ENCODE measurements at regions not wholly inside any gene's neighbourhood (a gene's known extent, or its start where the extent isn't known, plus 50 kb on each side); places are given as distances from the start of the nearest gene placed in this dataset.
"Not testable (repeated sequence)": the region's sequence is repeated elsewhere in the genome, so short reads cannot be mapped to it uniquely, and the experiment has no call there.

DNA sequence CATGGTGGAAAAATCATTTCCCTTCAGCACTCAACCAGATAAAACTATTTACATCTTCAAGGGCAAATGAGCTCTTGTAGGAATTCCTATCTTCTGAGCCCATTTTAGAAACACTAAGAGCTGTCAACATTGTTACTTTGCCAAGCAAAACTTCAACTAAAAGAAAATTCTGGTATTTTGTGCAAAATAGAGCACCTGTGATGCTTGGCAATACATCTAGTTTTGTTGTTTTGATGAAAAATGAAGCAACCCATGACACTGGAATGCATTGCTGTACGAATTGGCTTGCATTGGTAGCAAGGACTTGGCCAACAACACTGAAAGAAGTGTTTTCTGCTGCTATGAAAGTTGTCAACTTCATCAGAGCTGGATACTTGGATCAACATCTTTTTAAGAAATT is 194.4 kb downstream of the COX18 start:
- DNase-seq = no peak

DNA sequence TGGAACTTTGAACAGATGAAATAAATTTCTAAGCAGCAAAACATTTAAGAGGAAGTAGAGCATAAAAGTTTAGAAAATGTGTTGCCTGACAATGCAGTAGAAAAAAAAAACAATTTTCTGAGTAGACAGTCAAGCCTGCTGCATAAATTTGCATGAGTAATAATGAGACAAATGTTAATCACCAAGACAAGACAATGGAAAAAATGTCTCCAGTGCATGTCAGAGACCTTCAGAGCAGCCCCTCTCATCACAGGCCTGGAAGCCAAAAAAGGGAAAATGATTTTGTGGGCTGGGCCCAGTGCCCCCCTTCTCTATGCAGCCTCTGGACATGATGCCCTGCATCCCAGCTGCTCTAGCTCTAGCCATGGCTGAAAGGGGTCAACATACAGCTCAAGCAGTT is 204.6 kb downstream of the COX18 start:
- DNase-seq = no peak

DNA sequence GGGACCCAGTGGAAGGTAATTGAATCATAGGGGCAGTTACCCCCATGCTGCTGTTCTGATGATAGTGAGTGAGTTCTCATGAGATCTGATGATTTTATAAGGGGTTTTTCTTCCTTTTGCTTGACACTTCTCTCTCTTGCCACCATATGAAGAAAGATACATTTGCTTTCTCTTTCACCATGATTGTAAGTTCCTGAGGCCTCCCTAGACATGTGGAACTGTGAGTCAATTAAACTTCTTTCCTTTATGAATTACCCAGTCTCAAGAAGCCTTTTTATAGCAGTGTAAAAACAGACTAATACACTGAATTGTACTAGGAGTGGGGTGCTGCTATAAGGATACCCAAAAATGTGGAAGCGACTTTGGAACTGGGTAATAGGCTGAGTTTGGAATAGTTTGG is 205.2 kb downstream of the COX18 start:
- DNase-seq = not testable (repeated sequence)

DNA sequence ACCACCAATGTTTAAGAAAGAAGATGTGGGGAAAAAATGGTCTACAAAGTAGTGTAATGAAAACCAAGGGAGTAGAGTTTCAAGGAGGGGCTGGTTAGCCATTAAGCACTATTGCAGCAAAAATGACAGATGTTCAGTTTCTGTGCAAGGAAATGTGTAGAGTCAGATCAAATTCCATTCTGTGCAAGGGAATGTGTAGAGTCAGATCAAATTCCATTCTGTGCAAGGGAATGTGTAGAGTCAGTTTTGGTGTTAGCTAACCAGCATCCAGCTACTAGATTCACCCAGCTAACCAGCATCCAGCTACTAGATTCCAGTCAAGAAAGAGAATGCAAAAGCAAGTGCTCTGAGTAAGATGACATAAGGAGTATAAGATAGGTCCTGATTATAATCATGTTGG is 208.8 kb downstream of the COX18 start:
- no peak for DNase-seq

DNA sequence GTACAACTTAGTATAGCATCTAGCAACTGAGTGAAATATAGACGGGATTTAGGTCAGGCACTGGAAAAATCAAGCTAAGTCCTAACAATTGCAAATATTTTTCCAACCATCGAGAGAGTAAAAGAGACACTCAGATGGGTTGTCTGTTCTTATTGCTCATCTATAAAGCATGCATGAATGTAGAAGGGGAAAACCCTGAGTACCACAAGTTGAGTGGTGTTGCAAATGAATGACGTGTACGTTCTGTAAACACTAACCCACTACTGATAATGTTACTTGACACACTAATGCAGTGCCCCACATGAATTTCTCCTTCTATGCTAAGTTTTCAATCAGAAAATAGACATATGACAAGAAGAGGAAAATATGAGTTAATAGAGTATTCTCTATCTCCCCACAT is 211.2 kb downstream of the COX18 start:
- no peak for DNase-seq

DNA sequence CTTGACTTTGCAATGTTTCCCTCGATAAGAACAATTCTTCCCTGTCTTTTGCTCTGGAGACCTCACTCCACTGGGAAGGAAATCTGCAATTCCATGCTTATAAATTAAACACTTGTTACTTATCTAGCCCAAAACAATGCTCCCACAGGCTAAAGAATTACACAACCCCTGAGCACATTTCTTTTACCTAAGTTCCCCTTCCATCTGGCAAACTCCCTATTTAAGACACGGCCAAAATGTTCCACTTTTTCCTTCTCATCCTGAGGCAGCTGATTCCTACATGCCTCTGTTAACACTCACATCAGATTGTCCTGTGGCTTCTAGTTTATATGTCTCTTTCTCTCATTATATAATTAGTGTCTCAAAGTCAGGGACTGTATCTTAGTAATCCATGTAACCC is 211.7 kb downstream of the COX18 start:
- no peak for DNase-seq

DNA sequence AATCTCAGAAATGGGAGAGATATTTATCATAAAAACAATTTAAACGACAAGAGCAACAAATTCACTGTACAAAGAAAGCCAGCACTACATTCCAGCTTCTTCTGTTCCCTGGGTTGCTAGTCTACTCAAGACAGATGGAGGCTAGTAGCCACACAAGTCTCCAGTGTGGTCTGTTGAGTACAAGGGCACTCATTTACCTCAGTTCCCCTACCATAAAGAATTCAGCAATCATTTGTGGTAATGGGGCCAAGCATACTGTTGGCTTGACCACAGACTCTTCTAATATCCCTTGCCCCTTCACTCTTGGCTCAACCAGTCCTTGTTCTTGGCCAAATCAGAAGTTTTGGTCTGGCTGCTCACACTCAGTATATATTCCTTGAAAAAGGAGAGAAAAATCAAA is 212.3 kb downstream of the COX18 start:
- no peak for DNase-seq

DNA sequence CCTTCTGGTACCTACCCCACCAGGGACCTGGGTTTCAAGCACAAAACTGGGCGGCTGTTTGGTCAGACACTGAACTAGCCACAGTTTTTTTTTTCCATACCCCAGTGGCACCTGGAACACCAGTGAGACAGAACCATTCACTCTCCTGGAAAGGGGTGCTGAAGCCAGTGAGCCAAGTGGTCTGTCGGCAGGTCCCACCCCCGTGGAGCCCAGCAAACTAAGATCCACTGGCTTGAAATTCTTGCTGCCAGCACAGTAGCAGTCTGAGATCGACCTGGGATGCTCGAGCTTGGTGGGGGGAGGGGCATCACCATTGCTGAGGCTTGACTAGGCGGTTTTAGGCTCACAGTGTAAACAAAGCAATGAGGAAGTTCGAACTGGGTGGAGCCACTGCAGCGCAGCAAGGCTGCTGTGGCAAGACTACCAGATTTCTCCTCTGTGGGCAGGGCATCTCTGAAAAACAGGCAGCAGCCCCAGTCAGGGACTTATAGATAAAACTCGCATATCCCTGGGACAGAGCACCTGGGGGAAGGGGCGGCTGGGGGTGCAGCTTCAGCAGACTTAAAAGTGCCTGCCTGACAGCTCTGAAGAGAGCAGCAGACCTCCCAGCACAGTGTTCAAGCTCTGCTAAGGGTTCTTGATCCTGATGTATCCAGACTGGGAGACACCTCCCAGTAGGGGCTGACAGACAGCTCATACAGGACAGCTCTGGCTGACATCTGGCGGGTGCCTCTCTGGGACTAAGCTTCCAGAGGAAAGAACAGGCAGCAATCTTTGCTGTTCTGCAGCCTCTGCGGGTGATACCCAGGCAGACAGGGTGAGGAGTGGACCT is 223.0 kb downstream of the COX18 start:
- no peak for DNase-seq

DNA sequence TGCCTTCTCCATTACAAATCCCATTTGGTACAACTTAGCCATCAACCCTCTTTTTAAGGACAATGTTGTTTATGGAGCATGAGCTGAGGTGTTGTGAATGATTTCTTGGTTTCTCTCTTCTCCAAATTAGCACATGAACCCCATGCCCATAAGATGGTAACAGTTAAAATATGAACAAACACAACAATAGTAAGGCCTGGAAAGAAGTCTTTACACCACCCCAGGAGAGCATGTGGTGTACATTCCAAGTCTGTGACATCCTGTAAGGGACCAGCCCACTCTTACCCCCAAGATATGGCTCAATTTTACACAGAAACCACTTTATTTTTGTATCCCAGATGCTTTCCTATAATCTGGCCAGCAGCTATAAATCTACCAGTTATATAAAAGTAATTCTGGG is 226.1 kb downstream of the COX18 start:
- DNase-seq = no peak

DNA sequence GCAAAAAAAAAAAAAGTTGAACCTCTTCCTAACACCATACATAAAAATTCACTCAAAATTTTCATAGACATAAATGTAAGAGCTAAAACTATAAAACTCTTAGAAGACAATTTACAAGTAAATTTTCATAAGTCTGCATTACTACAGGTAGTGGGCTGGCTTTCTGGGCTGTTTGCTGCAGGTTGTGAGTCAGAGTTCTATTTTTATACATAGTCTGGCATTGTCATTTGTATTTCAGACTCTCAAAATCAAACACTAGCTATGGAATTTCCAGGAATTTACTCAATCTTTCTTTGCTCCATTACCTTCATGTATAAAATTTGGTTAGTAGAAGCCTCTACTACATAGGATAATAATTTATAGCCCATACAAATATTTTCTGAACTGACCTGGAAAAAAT is 227.2 kb downstream of the COX18 start:
- no peak for DNase-seq

DNA sequence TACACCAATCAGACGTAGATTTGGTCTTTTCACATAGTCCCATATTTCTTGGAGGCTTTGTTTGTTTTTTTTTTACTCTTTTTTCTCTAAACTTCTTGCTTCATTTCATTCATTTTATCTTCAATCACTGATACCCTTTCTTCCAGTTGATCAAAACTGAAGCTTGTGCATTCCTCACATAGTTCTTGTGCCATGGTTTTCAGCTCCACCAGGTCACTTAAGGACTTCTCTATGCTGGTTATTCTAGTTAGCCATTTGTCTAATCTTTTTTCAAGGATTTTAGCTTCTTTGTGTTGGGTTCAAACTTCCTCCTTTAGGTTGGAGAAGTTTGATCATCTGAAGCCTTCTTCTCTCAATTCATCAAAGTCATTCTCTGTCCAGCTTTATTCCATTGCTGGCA is 229.3 kb downstream of the COX18 start:
- DNase-seq = not testable (repeated sequence)

DNA sequence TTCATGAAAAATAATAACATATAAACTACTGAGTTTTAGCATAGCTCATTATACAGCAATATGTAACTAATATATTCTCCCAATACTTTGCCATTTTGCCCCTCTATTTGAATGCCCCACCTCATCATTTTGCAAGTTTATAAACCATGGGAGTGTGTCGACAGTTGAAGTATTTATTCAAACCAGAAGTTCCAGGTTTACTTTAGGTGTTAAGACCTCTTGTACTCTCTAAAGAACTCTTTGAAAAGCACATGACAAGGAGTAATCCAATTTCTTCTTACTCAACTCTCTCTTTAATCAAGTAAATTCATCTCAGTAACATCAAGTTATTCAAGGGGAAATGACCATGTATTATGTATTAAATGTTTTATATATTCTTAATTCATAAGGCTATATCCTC is 240.7 kb downstream of the COX18 start:
- DNase-seq = no peak

DNA sequence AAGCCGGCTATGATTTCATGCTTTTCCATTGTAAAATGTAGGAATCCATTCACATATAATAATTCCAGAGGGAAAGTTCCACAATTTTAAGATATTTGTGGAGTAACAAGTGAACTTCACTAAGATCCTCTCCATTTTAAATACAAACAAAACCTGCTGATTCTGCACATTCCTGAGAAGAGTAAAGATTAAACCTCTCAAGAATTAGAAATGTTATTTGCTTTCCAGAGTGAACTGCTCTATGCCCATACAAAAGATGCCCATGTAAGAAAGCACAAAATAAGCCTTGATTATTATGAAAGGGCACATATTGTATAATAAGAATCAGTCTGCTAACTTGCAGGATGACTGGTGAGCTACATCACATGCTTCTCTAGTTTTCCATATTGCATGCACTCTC is 241.5 kb downstream of the COX18 start:
- no peak for DNase-seq

DNA sequence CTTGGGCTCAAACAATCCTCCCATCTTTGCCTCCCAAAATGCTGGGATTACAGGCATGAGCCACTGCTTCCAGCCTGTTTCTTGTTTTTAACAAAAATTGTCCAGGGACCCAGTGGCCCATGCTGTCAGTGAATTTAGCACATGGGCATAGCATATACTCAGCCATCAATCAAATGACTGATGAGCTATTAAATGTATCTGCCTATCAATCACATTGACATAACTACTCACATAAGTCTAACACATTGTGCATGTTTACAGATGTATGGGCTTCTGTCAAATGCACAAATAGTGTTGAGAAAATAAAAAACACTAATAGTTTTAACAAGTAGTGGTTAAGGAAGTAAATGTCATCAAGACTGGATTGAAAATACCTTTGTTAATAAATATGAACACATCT is 249.4 kb downstream of the COX18 start:
- no peak for DNase-seq

DNA sequence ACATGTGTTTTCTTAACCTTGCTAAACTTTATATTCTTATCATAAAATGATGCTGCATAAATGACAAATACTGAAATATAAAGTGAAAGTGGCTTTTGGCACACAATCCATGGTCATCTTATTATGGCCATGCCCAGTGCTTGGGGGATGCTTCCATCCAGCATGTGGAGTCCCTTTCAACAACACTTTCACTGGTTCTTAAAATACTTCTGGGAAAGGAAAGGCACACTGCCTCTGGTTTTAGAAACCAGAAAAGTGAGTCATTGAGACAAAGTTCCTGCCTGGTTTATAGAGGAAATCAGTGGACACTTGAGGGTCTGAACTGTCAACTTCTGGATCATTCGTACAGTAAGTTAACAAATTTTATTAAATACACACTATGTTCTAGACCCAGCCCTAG is 248.0 kb upstream of the ADAMTS3 start:
- no peak for DNase-seq

DNA sequence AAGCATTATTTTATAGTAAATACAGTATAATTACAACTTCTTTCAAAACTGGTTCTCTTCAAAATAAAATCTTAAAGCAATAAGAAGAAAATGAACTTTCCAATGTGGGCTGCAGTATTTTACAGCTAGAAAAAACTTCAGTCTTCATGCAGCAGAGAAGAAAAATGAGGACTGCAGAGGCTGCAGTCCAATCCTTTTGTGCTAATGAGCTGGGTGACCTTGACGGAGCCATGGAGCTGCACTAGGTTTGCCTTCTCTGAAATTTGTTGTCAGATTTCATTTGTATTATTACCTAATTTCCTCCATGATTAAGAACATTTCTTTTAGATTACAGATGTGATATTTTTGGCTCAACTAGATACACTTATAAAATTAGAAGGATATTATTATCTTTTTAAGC is 245.2 kb upstream of the ADAMTS3 start:
- DNase-seq = no peak

DNA sequence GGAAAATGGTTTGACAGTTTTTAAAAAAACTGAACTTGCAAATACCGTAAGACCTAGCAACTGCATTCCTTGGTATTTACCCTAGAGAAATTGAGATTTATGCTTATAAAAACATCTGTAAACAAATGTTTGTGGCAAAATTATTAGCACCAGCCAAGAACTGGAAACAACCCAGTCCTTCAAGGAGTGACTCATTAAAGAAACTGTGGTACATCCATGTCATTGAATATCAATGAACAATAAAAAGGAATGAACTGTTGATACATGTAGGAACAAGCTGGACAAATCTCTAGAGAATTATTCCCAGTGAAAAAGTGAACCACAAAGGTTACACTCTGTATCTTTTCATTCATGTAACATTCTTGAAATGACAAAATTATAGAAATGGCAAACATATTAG is 240.2 kb upstream of the ADAMTS3 start:
- DNase-seq = no peak

DNA sequence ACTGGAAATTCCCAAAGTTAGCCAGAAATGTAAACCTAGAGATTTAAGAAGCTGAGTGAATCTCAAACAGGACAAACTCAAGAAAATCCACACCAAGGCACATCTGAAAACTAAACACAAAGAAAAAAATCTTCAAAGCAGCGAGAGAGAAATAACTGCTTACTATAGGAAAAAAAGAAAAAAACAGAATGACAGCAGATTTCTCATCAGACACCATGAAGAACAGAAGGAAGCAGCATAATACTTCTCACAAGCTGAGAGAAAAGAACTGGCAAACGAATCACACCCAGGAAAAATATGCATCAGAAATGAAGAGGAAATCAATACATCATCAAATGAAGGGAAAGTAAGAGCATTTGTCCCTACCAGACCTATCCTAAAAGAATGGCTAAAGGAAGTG is 236.3 kb upstream of the ADAMTS3 start:
- DNase-seq = no peak

DNA sequence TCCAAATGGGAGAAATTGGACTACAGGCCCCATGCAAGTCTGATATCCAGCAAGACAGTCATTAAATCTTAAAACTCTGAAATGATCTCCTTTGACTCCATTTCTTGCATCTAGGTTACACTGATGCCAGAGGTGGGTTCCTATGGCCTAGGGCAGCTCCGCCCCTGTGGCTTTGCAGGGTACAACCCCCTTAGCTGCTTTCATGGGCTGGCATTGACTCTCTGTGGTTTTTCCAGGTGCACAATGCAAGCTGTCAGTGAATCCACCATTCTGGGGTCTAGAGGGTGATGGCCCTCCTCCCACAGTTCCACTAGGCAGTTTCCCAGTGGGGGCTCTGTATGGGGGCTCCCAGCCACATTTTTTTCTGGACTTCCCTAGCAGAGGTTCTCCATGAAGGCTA is 228.5 kb upstream of the ADAMTS3 start:
- no peak for DNase-seq

DNA sequence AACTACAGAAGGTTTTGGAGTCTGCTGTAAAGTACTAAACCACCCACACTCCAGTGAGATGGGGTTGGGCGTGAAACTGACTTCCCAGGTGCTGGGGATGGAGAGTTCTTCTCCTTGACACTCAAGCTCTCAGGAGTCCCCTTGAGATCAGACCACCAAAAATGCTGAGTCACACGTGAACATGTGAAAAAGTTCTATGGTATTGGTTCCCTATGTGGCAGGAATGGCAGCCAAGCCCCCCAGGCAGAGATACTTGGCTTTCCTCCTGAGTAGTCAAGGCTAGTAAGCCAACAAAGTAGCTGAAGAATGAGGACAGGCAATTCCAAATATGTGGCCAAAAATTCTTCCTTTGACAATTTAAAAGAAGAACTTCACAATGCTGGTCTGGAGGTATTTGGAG is 222.0 kb upstream of the ADAMTS3 start:
- no peak for DNase-seq

DNA sequence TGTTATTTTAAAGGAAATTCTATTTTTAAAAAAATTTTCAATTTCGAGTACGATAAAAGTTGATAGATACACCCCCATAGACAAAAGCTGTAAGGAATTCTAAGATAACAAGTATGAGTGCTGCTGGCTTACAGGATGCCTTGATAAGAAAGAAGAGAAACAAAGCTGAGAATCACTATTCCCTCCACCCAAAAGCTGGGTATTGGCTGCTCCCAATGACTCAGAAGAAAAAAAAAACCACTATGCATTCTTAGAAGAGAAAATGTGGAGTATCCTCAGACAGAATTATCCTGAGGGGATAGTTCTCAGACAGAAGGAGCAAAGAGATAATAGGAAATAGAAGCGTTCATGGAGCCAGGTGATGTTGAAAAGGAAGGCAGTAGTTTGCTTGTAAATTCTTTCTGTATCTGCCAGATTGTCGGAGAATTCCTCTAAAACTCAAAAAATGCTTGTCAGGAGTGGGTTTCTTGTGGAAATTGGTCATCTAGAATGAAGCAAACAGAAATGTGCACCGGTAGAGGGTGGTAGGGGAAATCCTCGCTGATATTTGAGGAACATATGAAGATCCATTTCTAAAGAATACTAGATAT is 217.5 kb upstream of the ADAMTS3 start:
- DNase-seq = no peak

DNA sequence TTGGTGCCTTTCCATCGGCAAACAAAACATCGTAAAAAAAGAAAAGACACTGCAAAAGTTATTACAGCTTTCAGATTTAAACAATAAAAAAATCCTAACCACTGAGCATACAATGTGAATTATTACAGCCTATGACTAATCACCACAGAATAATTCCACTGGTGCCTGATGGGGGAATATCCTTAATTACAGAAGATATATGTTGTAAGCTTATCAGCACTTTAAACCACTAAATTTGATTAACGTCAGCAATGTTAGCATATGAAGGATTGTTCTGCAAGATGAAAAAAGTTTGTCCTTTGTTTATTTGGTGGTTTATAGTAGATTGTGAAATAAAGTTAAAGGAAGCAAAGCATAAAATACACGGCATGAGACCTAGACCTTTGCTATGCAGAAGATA is 210.2 kb upstream of the ADAMTS3 start:
- DNase-seq = no peak

DNA sequence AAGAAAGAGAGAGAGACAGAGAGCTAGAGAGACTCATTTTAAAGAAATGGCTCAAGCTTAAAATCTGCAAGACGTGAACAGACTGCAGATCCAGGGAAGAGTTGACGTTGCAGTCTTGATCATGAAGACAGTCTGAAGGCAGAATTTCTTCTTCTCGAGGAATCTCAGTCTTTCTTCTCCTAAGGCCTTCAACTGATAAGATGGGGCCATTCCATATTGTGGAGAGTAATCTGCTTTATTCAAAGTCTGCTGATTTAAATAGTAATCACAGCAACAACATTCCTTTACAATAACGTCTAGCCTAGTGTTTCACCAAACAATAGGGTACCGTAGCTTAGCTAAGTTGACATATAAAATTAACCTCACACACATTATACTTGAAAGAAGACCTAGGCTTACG is 208.4 kb upstream of the ADAMTS3 start:
- no peak for DNase-seq

DNA sequence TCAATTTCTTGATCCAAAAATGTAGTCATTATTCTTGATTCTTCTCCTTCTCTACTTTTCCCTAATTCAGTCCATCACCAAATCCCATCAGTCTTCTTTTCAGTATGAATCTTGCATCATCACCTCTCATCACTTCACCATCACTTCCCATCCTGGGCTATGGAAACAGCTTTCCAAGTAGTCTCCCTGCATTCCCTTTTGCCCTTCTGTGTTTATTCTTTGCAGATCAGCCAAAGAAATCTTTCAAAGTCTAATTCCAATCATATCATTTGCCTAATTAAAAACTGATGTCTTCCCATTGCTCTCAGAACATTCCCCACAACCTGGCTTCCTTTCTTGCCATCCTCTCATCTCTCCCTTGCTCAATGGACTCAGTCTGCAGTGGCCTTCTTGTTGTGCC is 201.7 kb upstream of the ADAMTS3 start:
- DNase-seq = no peak

DNA sequence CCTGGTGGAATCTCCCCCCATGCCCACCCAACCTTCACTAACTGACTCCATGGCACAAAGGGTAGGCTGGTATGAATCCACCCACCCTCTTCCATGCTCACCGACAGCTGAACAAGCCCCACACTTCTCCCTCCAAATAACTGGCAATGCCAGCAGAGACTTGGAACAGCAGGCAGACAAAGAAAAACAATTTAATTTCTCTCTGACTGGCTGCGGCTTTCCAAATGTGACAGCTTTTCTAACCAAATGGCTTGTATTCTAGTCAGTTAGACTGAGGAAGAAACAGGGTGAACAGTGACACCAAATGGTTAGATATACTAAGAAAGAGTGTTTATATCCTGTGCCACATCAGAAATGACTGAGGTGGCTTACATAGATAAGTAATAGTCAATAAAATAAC is 199.3 kb upstream of the ADAMTS3 start:
- DNase-seq = no peak

Data from activated CD4-positive, alpha-beta T cell treated with anti-CD3 and anti-CD28 coated beads for 4 hours (primary cell).